ENCODE measurements at regions not wholly inside any gene's neighbourhood (a gene's known extent, or its start where the extent isn't known, plus 50 kb on each side); places are given as distances from the start of the nearest gene placed in this dataset.

DNA sequence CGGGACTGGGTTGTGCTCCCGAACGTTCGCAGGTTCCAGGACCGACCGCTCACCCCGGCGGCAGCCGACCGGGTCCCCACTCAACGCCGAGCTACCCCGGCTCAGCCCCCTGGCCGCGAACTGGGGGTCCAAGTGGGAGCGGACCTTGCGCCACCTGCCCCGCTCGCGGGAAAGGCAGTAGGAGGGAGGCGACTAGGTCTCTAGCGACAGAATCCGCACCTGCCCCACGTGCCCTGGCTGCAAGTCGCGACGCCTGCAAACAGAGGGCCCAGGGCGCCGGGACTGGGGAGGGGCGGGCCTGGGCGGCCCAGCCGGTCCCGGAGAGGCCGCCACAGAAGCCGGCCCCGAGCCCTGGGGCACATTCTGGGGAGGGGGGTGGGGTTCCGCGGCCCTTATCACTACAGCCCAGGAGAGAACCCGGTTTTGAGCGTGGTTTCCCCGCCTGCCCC, 239.2 kb upstream of the CPNE8 start:
- Histone ChIP-seq H3K23ac (ENCODE audit: insufficient read length, low read depth, low read length) (no peak overlapping the region), H4K8ac (replicated peaks; ENCODE audit: insufficient read length, low read depth, low read length) (no peak overlapping the region), H4K20me1 (ENCODE audit: control insufficient read depth, insufficient read depth, insufficient read length) (no peaks in the 10 kb centered on the region), H2BK120ac (ENCODE audit: low read depth, low read length, poor library complexity, severe bottlenecking) (no peak overlapping the region), H3K4ac (ENCODE audit: low read depth, low read length) (no peak overlapping the region), H2BK20ac (ENCODE audit: low read depth, low read length, poor library complexity, severe bottlenecking) (no peak overlapping the region), H3K4me2 (ENCODE audit: insufficient read depth, insufficient read length, low read length) (no peak overlapping the region), H2BK5ac (ENCODE audit: insufficient read length, low read length) (no peak overlapping the region), H4K91ac (ENCODE audit: insufficient read length, low read depth, low read length) (no peak overlapping the region), H3K79me2 (ENCODE audit: insufficient read depth, low read length) (no peaks in the 10 kb centered on the region), H2BK15ac (ENCODE audit: low read depth, low read length) (no peak overlapping the region), H3K9ac (ENCODE audit: extremely low read depth, insufficient read length, low read length) (no peak overlapping the region), H3T11ph (ENCODE audit: low read length) (no peak overlapping the region), H3K27ac (ENCODE audit: insufficient read length, low read depth, low read length) (no peak overlapping the region), H2AFZ (ENCODE audit: low read length) (no peak overlapping the region), H2AK5ac (ENCODE audit: insufficient read length, low read length) (no peak overlapping the region), H3K23me2 (ENCODE audit: insufficient read length, low read depth, low read length, poor library complexity, severe bottlenecking) (peaks cover 3% of the 10 kb centered on the region), H3K9me3 (ENCODE audit: control insufficient read depth, low read depth, low read length) (no peaks in the 10 kb centered on the region), H3K79me1 (ENCODE audit: insufficient read depth, low read depth, low read length, poor library complexity, severe bottlenecking) (no peaks in the 10 kb centered on the region), H3K14ac (ENCODE audit: insufficient read depth, low read length) (no peak overlapping the region), H3K4me1 (ENCODE audit: insufficient read depth, low read length) (no peaks in the 10 kb centered on the region), H4K5ac (ENCODE audit: insufficient read length, low read depth, low read length) (no peak overlapping the region), H3K27me3 (ENCODE audit: insufficient read depth, low read length) (no peaks in the 10 kb centered on the region), H2BK12ac (ENCODE audit: insufficient read length, low read depth, low read length) (no peak overlapping the region), H3K18ac (ENCODE audit: insufficient read length, low read depth, low read length) (no peak overlapping the region), H3K56ac (ENCODE audit: insufficient read length, low read depth, low read length) (no peak overlapping the region)
- Mint-ChIP-seq H3K9me3 (peaks cover 12 to 26% of the 10 kb centered on the region in 2 experiments), H3K4me1 (no peaks in the 10 kb centered on the region; a peak in 1 of 4 replicates), H3K27ac (no peak overlapping the region), H3K36me3 (ENCODE audit: insufficient read depth in 1 of 3, low read depth in 3 of 3) (peaks cover 0 to 7% (median 1%) of the 10 kb centered on the region in 3 experiments; a peak in 3 of 7 replicates), H3K27me3 (ENCODE audit: low read depth) (peaks cover 16% of the 10 kb centered on the region), H3K4me3 (peak overlapping the region in 1 of 2 experiments; percentile 59; a peak in 2 of 5 replicates)
- TF ChIP-seq CTCF (conservative IDR thresholded peaks at IDR 0.05), result no peak
- WGBS (ENCODE audit: extremely low coverage, insufficient read length, low lambda C conversion rate), result no CpG with 5 or more reads among the region's 41 CpGs
- DNase-seq, result peak; percentile 60

Measured in H9 (cell line).